H9 (cell line): ENCODE measurements at regions not wholly inside any gene's neighbourhood (a gene's known extent, or its start where the extent isn't known, plus 50 kb on each side); places are given as distances from the start of the nearest gene placed in this dataset.
"Not testable (repeated sequence)": the region's sequence is repeated elsewhere in the genome, so short reads cannot be mapped to it uniquely, and the experiment has no call there.

Experiments
- DNase-seq: peaks from one replicate; pipeline ENCODE4 v3.0.0-alpha.2; 2017
- H2AFZ ChIP-seq: one replicate; pipeline ENCODE4 v1.6.1; 2013; ENCODE audit warnings: mild to moderate bottlenecking, low read length, control low read depth, moderate library complexity
- H2AK5ac ChIP-seq: 2 replicates; pipeline ENCODE4 v1.6.1; 2013; ENCODE audit warnings: low read length, control low read depth, mixed read lengths; ENCODE audit not compliant: insufficient read length
- H2BK120ac ChIP-seq: one replicate; pipeline ENCODE4 v1.6.1; 2013; ENCODE audit warnings: low read depth, mild to moderate bottlenecking, low read length, control low read depth, inconsistent platforms; ENCODE audit not compliant: poor library complexity, severe bottlenecking
- H2BK12ac ChIP-seq: 2 replicates; pipeline ENCODE4 v1.6.1; 2013; ENCODE audit warnings: low read length, control low read depth, mixed read lengths, low read depth; ENCODE audit not compliant: insufficient read length
- H2BK15ac ChIP-seq: 2 replicates; pipeline ENCODE4 v1.6.1; 2013; ENCODE audit warnings: low read depth, low read length, control low read depth
- H2BK20ac ChIP-seq: one replicate; pipeline ENCODE4 v1.6.1; 2013; ENCODE audit warnings: low read depth, mild to moderate bottlenecking, low read length, control low read depth, inconsistent platforms; ENCODE audit not compliant: poor library complexity, severe bottlenecking
- H2BK5ac ChIP-seq: 2 replicates; pipeline ENCODE4 v1.6.1; 2013; ENCODE audit warnings: low read length, control low read depth, mixed read lengths; ENCODE audit not compliant: insufficient read length
- H3K14ac ChIP-seq: 2 replicates; pipeline ENCODE4 v1.6.1; 2013; ENCODE audit warnings: low read length, control low read depth; ENCODE audit not compliant: insufficient read depth
- H3K18ac ChIP-seq: 2 replicates; pipeline ENCODE4 v1.6.1; 2013; ENCODE audit warnings: low read depth, mild to moderate bottlenecking, mixed read lengths, low read length, control low read depth; ENCODE audit not compliant: insufficient read length
- H3K23ac ChIP-seq: 2 replicates; pipeline ENCODE4 v1.6.1; 2013; ENCODE audit warnings: low read length, control low read depth, mixed read lengths, low read depth; ENCODE audit not compliant: insufficient read length
- H3K23me2 ChIP-seq: 2 replicates; pipeline ENCODE4 v1.6.1; 2013; ENCODE audit warnings: low read depth, mild to moderate bottlenecking, mixed read lengths, low read length, control low read depth; ENCODE audit not compliant: insufficient read length, poor library complexity, severe bottlenecking
- H3K27ac ChIP-seq: 2 replicates; pipeline ENCODE4 v1.5.1; 2013; ENCODE audit warnings: low read length, control low read depth, mixed read lengths, low read depth; ENCODE audit not compliant: insufficient read length
- H3K27me3 ChIP-seq: 2 replicates; pipeline ENCODE4 v1.6.1; 2013; ENCODE audit warnings: low read length, control low read depth, inconsistent platforms; ENCODE audit not compliant: insufficient read depth
- H3K4ac ChIP-seq: 2 replicates; pipeline ENCODE4 v1.6.1; 2013; ENCODE audit warnings: low read depth, mild to moderate bottlenecking, control low read depth, inconsistent platforms, low read length, moderate library complexity
- H3K4me1 ChIP-seq: 2 replicates; pipeline ENCODE4 v1.6.1; 2013; ENCODE audit warnings: low read length, control low read depth, inconsistent platforms; ENCODE audit not compliant: insufficient read depth
- H3K4me2 ChIP-seq: 2 replicates; pipeline ENCODE4 v1.6.1; 2013; ENCODE audit warnings: low read length, control low read depth, mixed read lengths; ENCODE audit not compliant: insufficient read length, insufficient read depth
- H3K56ac ChIP-seq: 2 replicates; pipeline ENCODE4 v1.6.1; 2013; ENCODE audit warnings: low read depth, mild to moderate bottlenecking, mixed read lengths, low read length, control low read depth; ENCODE audit not compliant: insufficient read length
- H3K79me1 ChIP-seq: 2 replicates; pipeline ENCODE4 v1.6.1; 2013; ENCODE audit warnings: low read depth, mild to moderate bottlenecking, moderate library complexity, low read length, control low read depth, inconsistent platforms; ENCODE audit not compliant: insufficient read depth, poor library complexity, severe bottlenecking
- H3K79me2 ChIP-seq: 2 replicates; pipeline ENCODE4 v1.6.1; 2013; ENCODE audit warnings: low read length, control low read depth, inconsistent platforms; ENCODE audit not compliant: insufficient read depth
- H3K9ac ChIP-seq: 2 replicates; pipeline ENCODE4 v1.6.1; 2013; ENCODE audit warnings: low read length, control low read depth, mixed read lengths; ENCODE audit not compliant: insufficient read length; ENCODE audit errors: extremely low read depth
- H3K9me3 ChIP-seq: one replicate; pipeline ENCODE4 v1.6.1; 2013; ENCODE audit warnings: low read depth, low read length, inconsistent platforms; ENCODE audit not compliant: control insufficient read depth
- H3T11ph ChIP-seq: one replicate; pipeline ENCODE4 v1.6.1; 2013; ENCODE audit warnings: mild to moderate bottlenecking, low read length, control low read depth, inconsistent platforms
- H4K20me1 ChIP-seq: one replicate; pipeline ENCODE4 v1.6.1; 2013; ENCODE audit not compliant: control insufficient read depth, insufficient read length, insufficient read depth
- H4K5ac ChIP-seq: 2 replicates; pipeline ENCODE4 v1.6.1; 2013; ENCODE audit warnings: low read depth, mild to moderate bottlenecking, mixed read lengths, low read length, control low read depth; ENCODE audit not compliant: insufficient read length
- H4K8ac ChIP-seq: replicated peaks from 2 replicates; pipeline ENCODE4 v1.6.1; 2013; ENCODE audit warnings: low read length, control low read depth, mixed read lengths, low read depth; ENCODE audit not compliant: insufficient read length
- H4K91ac ChIP-seq: 2 replicates; pipeline ENCODE4 v1.6.1; 2013; ENCODE audit warnings: low read depth, mild to moderate bottlenecking, moderate library complexity, mixed read lengths, low read length, control low read depth; ENCODE audit not compliant: insufficient read length
- H3K27ac Mint-ChIP-seq, 3 experiments: 2 replicates in 2 of 3; 3 replicates in 1 of 3; pipeline ENCODE4 v1.8.0; 2020 to 2021; ENCODE audit warnings: mixed read lengths in 3 of 3, mild to moderate bottlenecking in 1 of 3, moderate library complexity in 1 of 3
- H3K27me3 Mint-ChIP-seq: 2 replicates; pipeline ENCODE4 v1.8.0; 2021; ENCODE audit warnings: low read depth, mild to moderate bottlenecking, moderate library complexity, mixed read lengths
- H3K36me3 Mint-ChIP-seq, 3 experiments: 2 replicates in 2 of 3; 3 replicates in 1 of 3; pipeline ENCODE4 v1.8.0; 2020 to 2021; ENCODE audit warnings: low read depth in 3 of 3, mixed read lengths in 3 of 3; ENCODE audit not compliant: insufficient read depth in 1 of 3
- H3K4me1 Mint-ChIP-seq, 2 experiments: 2 replicates each; pipeline ENCODE4 v1.8.0; 2020; ENCODE audit warnings: mixed read lengths in 2 of 2
- H3K4me3 Mint-ChIP-seq, 2 experiments: 2 replicates in 1 of 2; 3 replicates in 1 of 2; pipeline ENCODE4 v1.8.0; 2020 to 2021; ENCODE audit warnings: mild to moderate bottlenecking in 2 of 2, mixed read lengths in 2 of 2, moderate library complexity in 1 of 2
- H3K9me3 Mint-ChIP-seq, 2 experiments: 2 replicates in 1 of 2; 3 replicates in 1 of 2; pipeline ENCODE4 v1.8.0; 2020; ENCODE audit warnings: mild to moderate bottlenecking in 2 of 2, mixed read lengths in 2 of 2, moderate library complexity in 1 of 2
- WGBS: extraction: QIAGEN DNeasy Blood & Tissue Kit; methylation state at CpG from one replicate; pipeline ENCODE4 v1.1.7; 2013; ENCODE audit warnings: missing lambda C conversion rate, low lambda C conversion rate, mixed read lengths; ENCODE audit not compliant: insufficient read length; ENCODE audit errors: extremely low coverage; 5-methylcytosine and 5-hydroxymethylcytosine counted together

GRCh38 chr13:54069958-54070357 is 1041.3 kb downstream of the OLFM4 start:
- H3K9ac ChIP-seq, H3K4me2 ChIP-seq, H3K4me1 ChIP-seq, H2AFZ ChIP-seq, H4K8ac ChIP-seq, H2BK20ac ChIP-seq, H3K23me2 ChIP-seq, H3K4me3 Mint-ChIP-seq, H3K18ac ChIP-seq, H3K79me1 ChIP-seq, H3K27ac ChIP-seq, H3K4ac ChIP-seq, H3K23ac ChIP-seq, H3K27me3 Mint-ChIP-seq, H3K27me3 ChIP-seq, H4K91ac ChIP-seq, H2BK5ac ChIP-seq, H2BK15ac ChIP-seq, H2BK12ac ChIP-seq, H3K4me1 Mint-ChIP-seq, H2BK120ac ChIP-seq, H2AK5ac ChIP-seq, H4K20me1 ChIP-seq, H3K56ac ChIP-seq, H4K5ac ChIP-seq, H3K9me3 ChIP-seq, H3T11ph ChIP-seq, H3K14ac ChIP-seq, H3K79me2 ChIP-seq: not testable (repeated sequence)
- Mint-ChIP-seq H3K9me3 (peaks cover 23 to 35% of the 10 kb centered on the region in 2 experiments), H3K27ac (peak overlapping the region in 2 of 3 experiments; percentile 17 to 94; a peak in 2 of 7 replicates), H3K36me3 (peaks cover 25 to 32% (median 26%) of the 10 kb centered on the region in 3 experiments)
- no CpG with 5 or more reads among the region's 8 CpGs for WGBS
- DNase-seq: peak; percentile 24
